D341Med (cell line): ENCODE measurements at regions not wholly inside any gene's neighbourhood (a gene's known extent, or its start where the extent isn't known, plus 50 kb on each side); places are given as distances from the start of the nearest gene placed in this dataset.
"Not testable (repeated sequence)": the region's sequence is repeated elsewhere in the genome, so short reads cannot be mapped to it uniquely, and the experiment has no call there.

Experiments used
- DNase-seq: peaks from one replicate; pipeline ENCODE4 v3.0.0; 2012; ENCODE audit warnings: low spot score

DNA sequence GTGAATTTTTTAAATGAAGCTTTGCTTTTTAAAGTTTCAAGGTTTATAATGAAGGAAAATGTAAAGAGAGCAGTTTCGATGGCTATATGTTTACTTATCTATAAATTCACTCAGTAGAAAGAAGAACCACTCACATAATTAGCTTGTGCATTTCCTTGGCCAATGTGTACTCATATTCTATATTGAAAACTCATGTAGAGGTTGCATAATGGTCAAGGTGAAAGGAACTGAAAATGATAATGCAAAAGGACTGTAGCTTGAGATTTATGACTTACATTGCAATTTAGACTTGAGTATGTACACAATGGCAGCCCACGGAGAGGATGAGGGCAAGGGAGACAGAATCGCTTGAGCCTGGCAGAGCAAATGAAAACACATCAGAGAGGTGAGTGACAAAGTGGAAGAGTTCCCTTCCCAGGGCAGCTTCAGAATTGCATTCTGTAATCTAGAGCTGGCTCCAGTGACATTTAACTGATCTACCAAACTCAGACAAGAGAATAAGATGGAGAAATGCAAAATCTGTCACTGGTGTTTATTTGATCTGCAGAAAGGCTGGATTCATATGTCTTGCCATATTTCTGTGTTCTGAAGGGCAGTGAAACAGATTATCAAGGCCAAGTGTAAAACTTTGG is 191.8 kb downstream of the TMEM200A start:
- no peak for DNase-seq

DNA sequence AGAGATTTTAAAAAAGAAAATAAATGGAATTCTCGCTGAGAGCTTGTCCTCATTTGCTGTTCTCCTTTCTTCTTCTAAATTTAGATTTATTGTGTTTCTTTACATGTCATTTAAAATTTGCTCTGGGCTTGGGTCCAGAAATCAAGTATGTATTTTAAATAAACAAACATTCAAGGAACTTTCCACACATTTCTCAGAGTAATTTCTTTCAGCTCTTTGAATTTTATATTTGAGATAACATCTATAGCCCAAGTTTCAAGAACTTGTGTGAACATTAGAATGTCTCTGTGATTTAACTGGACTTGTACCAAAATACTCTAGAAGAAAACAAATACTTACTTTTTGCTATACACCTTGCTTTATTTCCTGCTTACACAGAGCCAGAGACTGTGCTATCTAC is 192.3 kb downstream of the TMEM200A start:
- DNase-seq = no peak

DNA sequence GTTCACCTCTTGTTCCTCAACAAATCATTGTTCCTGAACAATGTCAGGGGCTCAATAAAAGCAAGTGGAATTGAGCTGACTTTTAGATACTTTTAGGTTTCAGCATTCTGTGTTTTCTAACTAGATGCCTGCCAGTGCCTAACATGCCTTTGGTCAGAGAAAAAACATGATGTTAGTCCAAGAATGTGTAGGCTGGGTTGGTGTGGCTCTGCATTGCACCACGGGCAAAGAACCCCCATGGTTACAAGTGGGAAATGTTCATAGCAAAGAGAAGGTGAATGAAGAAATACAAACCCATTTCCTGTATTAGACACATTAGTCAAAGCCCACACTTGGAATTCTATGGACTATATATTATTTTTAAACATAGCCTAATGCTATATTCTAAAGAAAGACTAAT is 193.3 kb downstream of the TMEM200A start:
- no peak for DNase-seq

DNA sequence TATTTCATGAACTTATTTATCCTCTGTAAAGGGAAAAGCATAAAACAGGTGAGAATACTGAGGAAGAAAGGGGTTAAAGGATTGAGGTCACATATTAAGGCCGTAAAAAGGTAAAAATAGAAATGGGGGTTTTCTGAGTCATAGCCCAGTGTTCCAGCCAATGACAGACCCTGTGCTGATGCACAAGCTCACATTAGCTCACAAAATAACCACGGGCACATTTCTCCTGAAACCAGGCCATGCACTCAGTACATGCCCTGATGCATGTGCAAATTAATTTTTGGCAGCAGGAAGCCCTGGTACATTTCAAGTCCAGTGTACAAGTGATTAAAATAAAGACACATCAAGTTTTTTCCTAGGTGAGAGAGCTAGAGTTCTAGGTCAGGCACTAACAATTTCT is 194.4 kb downstream of the TMEM200A start:
- no peak for DNase-seq

DNA sequence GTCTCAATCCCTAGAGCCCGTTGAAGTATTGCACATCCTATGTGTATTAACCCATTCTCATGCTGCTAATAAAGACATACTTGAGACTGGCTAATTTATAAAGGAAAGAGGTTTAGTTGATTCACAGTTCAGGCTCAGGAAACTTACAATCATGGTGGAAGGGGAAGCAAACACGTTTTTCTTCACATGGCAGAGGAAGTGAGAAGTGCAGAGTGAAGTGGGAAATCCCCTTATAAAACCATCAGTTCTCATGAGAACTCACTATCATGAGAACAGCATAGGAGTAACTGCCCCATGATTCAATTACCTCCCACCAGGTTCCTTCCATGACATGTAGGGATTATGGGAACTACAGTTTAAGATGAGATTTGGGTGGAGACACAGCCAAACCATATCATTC is 195.3 kb downstream of the TMEM200A start:
- not testable (repeated sequence) for DNase-seq

DNA sequence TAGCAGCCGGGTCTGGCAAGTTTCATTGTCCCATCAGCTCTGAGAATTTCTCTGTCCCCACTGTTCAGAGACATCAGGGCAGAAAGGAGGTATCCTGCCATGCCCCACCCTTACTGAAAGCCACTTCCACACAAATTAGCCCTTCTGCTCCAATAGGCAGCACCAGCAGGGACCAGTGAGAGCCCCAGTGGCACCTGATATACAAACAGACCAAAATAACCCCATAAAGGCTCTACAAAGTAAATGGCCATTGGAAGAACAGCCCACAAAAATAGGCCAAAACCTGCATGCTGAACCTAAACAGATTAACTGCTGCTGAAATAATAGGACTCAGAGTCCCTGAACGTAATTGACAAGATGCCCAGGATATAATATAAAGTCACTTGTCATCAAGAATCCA is 199.9 kb downstream of the TMEM200A start:
- DNase-seq = no peak

DNA sequence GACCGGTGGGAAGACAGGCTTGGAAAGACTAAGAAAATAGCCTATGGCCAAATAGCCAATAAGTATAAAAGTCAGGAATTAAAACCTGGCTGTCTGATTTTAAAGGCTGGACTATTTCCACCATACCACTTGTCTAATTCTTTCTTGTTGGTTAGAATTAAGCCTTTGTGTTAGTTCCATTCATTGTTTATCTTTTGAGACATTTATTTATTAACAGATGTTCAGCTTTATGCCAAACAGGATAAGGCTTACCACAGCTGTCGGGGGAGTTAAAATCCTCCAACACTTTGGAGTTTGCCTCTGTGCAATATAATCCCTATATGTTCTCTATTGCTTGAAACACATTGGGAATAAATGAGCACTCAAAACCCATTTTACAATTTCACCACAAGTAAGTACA is 208.3 kb downstream of the TMEM200A start:
- DNase-seq = no peak

DNA sequence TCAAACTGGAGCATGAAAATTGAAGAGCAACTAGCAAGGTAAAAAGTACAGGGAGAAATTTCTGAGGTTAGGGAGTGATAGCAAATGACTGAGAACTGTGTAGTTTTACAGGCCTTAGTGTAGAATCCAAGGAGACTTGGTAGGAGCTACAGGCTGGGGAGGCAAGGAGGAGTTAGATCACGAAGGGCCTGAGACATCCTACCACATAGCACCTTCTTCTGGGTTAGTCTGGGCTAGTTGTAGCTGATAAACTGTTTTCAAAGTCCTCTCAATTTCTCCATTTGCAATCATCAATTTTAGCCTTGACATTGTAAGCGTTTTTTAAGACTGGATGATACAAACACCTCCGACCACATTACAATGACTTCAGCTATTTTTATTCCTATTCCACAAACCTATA is 209.7 kb downstream of the TMEM200A start:
- DNase-seq = no peak

DNA sequence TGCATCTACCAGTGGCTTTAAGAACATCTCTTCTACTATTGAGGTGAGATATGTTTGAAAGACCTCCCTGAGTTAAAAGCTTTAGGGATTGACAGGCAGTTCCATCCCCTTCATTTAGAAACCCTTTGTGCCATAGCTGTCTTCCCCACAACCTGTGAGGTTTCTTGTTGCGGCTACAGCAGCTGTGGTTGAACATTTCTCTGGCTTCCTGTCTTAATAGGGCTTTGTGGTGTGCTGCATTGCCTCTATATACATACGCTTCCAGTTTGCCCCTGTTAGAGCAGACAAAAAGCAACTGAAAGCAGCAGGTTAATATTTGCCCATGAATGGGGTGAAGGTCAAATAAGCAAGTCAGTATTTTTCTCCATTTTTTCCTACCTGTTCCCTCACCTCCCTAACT is 210.2 kb downstream of the TMEM200A start:
- no peak for DNase-seq

DNA sequence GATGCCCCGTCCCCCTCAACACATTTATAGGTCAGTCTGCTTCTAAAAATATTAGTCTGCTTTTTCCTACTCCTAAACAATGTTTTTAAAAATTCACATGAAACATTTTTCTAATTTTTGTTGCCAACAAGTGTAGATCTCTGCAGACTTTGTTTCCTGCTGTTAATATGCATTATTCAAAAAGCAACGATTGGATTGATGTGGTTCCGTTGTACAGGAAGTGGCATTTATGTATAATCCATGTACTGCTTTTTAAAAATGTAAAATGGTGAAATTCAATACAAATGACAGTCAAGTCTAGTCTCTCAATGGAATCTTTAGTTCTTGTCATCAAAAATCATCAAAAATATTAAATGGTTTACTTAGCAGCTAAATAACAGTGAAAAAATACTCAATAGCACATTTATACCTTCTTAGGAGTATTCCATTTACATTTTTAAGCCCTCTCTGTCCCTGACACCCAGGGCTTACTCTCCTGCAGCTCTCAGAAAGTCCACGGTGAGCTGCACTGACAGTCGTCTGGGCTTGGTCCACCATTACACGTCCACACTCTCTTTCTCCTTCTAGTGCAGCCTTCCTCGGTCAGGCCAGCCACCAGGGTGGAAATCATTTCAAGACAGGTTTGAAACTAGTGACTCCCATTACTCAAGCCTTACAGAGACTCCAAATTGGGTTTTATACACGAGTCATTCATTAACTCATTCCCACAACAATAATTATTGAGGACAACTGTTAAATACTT is 211.5 kb downstream of the TMEM200A start:
- no peak for DNase-seq

DNA sequence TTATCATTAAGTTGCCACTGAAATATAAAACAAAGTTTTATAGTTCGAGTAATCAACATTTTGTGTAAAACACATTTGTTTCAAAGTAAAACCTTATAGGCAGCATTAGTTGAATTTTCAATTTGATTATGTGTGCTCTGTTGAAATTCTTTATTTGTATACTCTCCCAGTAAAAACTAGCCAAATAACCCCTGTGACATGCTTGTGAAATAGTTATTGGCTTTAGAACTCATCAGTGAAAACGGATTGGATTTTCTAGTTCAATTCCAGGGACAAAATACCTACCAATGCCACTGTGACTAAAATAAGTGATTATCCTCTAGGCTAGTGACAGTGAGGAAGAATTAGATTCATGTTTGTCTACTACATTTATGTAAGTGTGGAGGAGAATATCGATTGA is 212.9 kb downstream of the TMEM200A start:
- DNase-seq = no peak

DNA sequence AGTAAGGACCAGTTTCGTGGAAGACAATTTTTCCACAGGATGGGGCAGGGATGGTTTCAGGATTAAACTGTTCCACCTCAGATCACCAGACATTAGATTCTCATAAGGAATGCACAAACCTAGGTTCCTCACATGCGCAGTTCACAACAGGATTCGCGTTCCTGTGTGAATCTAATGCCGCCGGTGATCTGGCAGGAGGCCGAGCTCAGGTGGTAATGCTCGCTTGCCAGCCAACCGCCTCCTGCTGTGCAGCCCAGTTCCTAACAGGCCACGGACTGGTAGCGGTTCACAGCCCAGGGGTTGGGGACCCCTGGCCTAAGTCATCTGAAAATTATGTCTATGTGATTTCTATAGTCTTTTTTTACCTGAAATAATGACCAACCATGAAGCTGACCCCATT is 217.5 kb downstream of the TMEM200A start:
- DNase-seq = no peak

DNA sequence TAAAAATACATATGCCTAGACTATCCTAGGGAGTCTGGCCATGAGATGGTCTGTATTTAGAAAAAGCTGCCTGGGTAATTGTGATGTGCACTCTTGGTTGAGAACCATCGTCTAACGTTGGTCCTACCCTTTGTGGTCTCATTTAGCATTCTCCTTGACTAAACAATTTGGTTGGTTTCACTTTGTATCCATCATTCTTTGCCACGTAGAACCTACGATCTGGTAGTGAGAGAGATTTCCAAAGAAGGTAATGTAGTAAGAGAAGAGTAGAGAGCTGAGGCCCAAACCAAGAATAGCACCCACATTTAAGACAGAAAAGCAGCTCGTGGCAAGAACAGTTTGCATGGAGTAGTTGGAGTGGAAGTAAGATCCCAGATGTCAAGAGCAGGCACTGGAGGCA is 219.8 kb downstream of the TMEM200A start:
- DNase-seq = no peak

DNA sequence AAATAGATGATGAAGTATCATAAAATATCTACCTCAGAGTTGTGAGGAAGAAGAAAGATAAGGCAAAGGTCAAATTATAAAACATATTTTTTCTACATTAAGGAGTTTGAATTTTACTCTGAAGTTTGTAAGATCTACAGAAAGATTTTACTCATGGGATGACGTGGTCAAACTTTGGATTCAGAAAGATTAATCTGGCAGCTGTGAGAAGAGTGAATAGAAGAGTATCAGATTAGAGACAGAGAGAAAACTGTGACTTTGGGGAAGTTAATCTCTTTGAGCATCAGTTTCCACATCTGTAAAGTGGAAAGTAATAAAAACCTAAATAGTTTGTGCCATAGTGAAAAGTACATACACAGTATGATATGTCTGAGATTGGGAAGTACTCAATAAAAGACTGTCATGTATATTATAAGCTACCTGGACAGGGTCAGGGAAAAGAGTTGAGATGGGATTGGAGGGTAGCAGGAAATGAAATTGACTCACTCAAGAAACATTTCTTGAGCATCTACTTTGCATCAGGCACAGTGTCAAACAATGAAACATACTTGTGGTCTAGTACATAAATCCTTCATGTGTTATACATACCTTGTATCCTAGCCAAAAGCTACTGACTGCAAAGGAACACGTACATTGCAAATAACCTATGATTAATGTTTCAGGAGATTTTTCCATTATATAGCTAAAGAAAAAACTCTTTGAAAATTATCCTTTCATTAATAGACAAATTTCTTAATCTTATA is 222.1 kb downstream of the TMEM200A start:
- no peak for DNase-seq

DNA sequence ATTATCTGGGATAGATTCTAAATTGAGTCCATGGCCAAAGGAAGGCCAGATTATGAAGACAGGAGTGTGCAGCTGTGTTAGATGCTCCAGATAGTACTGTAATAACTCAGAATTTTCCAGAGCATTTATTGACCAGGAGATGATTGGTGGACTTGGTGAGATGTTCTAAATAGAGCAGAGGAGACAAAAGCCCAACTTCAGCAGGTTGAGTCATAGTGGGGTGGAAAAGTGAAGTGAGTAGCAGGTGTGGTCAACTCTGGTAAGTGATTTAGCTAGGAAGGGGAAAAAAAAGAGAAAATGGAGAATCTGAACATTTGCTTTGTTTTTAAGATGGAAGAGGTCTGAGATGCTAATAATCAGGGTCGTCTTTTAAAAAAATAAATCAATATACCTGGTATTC is 227.4 kb downstream of the TMEM200A start:
- no peak for DNase-seq

DNA sequence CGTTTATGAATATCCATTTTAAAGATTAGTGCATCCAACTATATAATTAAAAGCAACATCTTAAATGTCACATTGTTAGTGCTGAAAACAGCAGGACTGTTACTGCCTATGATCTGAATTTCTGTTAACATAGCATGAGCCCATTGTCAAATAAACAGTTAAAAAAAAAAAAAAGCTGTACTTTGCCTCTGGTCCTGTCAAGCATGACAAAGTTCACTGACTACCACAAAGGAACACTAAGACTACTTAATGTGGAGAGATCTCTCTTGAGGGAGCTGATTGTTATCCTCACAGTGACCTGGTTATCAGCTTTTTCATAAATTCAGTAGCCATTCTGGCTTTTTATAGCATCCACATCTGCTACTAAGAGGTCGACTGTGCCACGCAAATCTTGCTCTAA is 228.1 kb downstream of the TMEM200A start:
- DNase-seq = no peak

DNA sequence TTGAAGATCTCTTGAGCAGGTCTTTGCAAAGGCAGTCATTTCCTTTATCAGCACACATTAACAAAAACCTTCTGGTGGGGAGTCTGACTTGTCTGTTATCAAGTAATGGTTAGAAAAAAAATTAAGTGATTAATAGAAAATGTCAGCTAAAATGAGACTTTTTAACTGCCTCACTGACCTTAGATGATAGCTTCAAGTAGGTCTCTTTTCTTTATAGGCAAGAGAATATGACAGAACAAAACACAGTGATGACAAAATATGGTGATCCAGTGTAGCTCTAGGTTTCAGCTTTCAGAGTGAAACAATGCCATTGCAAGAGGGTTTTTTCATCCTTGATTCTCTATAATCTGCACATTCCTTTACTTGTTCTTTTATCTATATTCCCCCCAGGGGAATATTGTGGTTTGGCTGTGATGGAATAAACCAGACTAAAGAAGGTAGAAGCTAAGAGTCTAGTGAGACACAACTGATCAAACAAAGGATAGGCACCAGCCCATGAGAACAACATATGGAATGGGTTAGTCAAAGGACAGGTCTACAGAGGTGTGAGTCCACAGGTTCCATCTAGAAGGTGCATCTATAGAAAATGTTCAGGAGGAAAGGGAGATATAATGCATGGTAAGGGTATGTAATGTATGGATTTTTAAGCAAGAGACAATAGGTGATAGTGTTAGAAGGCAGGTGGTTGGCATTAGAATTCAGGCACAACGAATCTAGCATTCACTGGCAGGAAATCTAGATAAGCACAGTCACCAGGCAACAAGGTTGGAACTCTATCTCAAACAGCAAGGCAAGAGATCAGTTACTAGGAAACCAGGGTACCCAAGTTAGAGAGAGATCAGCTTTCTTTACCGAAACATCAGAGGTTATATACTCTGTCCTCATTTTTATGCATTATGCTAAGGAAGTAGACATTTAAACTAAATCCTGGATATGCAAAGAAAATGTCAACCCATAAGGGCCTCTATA is 228.9 kb upstream of the SMLR1 start:
- no peak for DNase-seq

DNA sequence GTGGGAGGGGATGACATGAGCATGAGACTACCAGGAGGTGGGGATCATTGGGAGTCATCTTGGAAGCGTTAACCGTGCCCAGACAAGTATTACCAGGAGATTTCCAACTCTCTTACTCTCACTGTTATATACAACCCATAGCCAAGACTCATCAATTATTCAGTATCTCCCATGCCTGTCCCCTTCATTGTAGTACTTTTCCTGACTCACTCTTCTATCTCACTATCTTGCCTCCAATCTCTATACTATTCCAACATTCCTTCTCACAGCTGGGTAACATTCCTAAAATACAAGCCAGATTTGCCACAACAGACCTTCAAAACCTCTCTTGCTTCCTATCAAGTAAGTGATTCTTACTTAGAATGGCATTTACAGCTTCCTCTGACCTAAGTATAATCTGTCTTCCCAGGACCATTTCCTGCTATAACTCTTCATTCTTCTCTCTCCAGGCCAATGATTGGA is 226.3 kb upstream of the SMLR1 start:
- DNase-seq = no peak

DNA sequence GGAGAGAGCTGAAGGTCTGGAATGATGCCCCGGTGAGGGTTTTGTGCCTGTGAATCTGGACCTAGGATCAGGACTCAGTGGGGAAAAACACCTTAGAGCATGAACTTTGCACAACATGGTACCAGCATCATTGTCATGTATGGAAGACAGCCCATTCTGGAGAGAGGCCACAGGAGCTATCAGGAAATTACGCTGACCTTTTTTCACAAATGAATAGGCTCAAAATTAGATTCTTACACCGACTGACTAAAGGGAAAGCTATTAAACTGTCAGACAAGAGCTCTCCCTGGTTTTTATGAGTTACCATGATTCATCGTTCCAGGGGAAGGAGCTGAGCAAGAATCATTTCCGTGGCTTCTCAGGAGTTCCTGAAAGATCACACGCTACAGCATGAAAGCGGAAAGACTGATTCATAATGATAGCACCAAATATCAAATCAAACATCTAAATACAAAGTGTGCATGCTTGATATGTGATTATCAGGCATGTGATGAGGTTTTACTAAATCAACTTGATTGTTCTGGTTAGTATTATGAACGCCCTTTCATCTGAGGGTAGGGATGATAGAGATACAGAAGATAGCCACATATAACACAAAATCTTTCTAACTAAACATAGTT is 224.9 kb upstream of the SMLR1 start:
- no peak for DNase-seq

DNA sequence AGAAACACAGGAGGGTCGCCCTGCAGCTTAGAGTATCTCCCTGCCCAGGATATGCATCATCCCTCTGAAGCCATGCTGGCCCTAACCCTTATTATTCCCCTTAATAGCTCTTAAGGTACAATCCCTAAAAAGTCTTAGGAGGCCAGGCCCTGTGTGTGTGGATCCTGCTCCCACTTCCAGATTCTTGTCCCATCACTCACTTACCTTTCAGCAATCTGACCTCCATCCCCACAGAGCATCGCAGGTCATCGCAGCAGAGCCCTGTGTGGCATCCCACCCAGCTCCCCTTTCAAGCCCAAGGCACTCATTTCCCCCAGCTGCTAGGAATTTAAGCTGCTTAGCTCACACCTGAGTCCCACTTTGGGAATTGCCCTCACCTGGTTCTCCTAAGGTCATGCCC is 223.8 kb upstream of the SMLR1 start:
- no peak for DNase-seq

DNA sequence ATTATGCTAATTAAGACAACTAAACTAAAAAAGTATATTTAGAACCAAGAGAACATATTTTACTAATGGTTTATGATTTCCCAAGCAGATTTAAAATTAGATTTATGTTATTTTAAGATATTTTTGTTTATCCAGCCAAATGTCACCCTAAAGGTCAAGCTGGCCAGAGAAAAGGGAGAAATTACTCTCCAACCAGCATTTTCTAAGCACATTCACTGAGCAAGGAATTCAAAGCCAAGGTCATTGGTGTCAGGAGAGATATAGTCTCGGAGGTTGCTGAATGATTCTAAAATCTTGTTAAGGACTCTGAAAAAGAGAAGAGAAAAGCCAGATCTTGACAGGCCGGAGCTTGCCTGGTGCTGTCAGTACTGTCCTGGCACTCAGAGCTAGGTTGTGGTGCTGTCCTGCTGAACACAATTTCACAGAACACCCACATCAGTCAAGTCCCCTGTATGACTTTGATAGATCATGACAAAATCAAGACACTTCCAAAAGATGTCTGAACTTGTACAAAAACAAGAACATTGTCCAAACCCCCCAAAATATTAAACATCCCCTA is 222.3 kb upstream of the SMLR1 start:
- no peak for DNase-seq
